Right atrium auricular region (tissue), 2 donors: ENCODE measurements at regions not wholly inside any gene's neighbourhood (a gene's known extent, or its start where the extent isn't known, plus 50 kb on each side); places are given as distances from the start of the nearest gene placed in this dataset.

Experiments used
- DNase-seq: peaks from one replicate; pipeline ENCODE4 v3.0.0-alpha.2; 2019; ENCODE audit warnings: low spot score
- H3K27ac ChIP-seq, 2 donors: fragments of 200-600 bp; sonication (generic); 1 replicate in 1 of 2; 2 replicates in 1 of 2; pipeline ENCODE4 v1.5.1; 2016 to 2019
- H3K27me3 ChIP-seq, 2 donors: fragments of 200-600 bp; sonication (generic); one replicate each; pipeline versions ENCODE4 v1.5.1 to v1.6.0; 2017 to 2019
- H3K36me3 ChIP-seq: fragments of 200-600 bp; sonication (generic); one replicate; pipeline ENCODE4 v1.5.1; 2016
- H3K4me1 ChIP-seq, 2 donors: fragments of 200-600 bp; sonication (generic); one replicate each; pipeline versions ENCODE4 v1.5.1 to v1.6.0; 2017 to 2019
- H3K4me3 ChIP-seq, 2 donors: fragments of 200-600 bp; sonication (generic); 1 replicate in 1 of 2; 2 replicates in 1 of 2; pipeline ENCODE4 v1.5.1; 2017 to 2019; ENCODE audit warnings: mild to moderate bottlenecking in 1 of 2, moderate library complexity in 1 of 2
- H3K9me3 ChIP-seq, 2 donors: fragments of 200-600 bp; sonication (generic); one replicate each; pipeline ENCODE4 v1.5.1; 2019
- CTCF ChIP-seq, 2 donors: fragments of 200-600 bp; sonication (generic); IDR thresholded peaks; one replicate each; pipeline ENCODE4 v1.5.1; 2019; ENCODE audit warnings: antibody characterized with exemption in 2 of 2

DNA sequence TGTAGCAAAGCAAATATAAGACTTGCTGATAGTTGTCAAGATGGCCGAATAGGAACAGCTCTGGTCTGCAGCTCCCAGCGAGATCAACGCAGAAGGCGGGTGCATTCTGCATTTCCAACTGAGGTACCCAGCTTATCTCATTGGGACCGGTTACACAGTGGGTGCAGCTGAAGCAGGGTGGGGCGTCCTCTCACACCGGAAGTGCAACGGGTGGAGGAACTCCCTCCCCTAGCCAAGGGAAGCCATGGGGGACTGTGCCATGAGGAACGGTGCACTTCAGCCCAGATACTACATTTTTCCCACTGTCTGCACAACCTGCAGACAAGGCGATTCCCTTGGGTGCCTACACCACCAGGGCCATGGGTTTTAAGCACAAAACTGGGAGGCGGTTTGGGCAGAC, 382.3 kb upstream of the EMCN start:
- no peak overlapping the region for H3K27ac ChIP-seq
- no peak for DNase-seq
- no peaks in the 10 kb centered on the region for H3K9me3 ChIP-seq
- no peak for TF ChIP-seq CTCF (IDR thresholded peaks at IDR 0.05)
- no peaks in the 10 kb centered on the region for H3K4me1 ChIP-seq
- no peaks in the 10 kb centered on the region for H3K27me3 ChIP-seq
- H3K36me3 ChIP-seq: no peaks in the 10 kb centered on the region
- H3K4me3 ChIP-seq: no peak overlapping the region

GRCh38 chr4:100898844-100899243, 381.0 kb upstream of the EMCN start:
- H3K4me1 ChIP-seq: no peaks in the 10 kb centered on the region
- H3K27me3 ChIP-seq: no peaks in the 10 kb centered on the region
- no peaks in the 10 kb centered on the region for H3K36me3 ChIP-seq
- H3K27ac ChIP-seq: no peak overlapping the region
- H3K4me3 ChIP-seq: no peak overlapping the region
- no peak for TF ChIP-seq CTCF (IDR thresholded peaks at IDR 0.05)
- H3K9me3 ChIP-seq: no peaks in the 10 kb centered on the region
- DNase-seq: no peak

GRCh38 chr4:100895556-100896197, 377.9 kb upstream of the EMCN start:
- TF ChIP-seq CTCF (IDR thresholded peaks at IDR 0.05): no peak
- Histone ChIP-seq H3K4me3 (peak overlapping the region in 1 of 2 donors; percentile 25), H3K27me3 (no peaks in the 10 kb centered on the region), H3K36me3 (no peaks in the 10 kb centered on the region), H3K4me1 (no peaks in the 10 kb centered on the region), H3K27ac (no peak overlapping the region), H3K9me3 (peaks cover 0 to 10% of the 10 kb centered on the region in 2 donors)
- DNase-seq: no peak

DNA sequence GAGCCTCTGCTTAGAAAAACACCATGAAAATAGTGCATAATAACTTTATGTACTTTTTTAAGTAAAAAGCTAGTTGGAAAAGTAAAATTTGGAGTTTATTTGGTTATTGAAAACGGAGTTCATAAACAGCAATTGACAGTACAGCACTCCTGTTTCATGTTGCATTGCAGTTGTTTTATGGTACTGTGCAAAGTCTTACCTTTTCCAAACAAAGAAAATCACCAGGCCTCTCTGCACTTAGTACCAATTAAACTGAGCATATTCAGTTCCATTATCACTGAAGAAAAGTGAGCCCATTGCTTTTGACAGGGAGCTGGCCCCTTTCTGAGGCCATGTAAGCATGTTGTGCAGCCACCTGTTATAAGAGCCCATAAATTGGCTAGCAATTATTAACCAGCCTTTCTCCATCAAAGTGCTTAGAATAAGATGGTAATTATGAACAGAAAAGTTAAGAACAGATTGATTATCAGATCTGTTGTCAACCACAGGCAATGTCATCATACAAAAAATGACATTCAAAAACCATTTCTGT, 376.6 kb upstream of the EMCN start:
- no peak overlapping the region for H3K4me3 ChIP-seq
- no peak for TF ChIP-seq CTCF (IDR thresholded peaks at IDR 0.05)

DNA sequence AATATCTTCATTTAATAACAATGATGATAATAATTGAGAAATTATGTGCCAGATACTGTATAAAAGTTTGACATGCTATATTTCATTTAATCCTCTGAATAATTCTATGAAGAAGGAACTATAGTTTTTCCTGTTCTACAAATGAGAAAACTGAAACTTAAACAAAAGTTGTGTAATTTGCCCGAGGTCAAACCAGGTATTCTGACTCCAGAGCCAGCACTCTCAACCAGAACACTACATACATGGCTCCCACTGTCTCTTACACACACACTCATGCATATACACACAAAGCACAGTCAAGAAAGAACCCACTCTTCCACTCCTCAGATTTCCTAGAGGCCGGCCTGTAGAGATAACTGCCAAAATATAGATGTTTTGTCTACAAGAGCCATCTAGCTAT, 374.0 kb upstream of the EMCN start:
- Histone ChIP-seq H3K4me1 (no peaks in the 10 kb centered on the region), H3K27me3 (no peaks in the 10 kb centered on the region), H3K4me3 (no peak overlapping the region), H3K36me3 (no peaks in the 10 kb centered on the region), H3K9me3 (peaks cover 0 to 20% of the 10 kb centered on the region in 2 donors), H3K27ac (no peak overlapping the region)
- no peak for DNase-seq
- no peak for TF ChIP-seq CTCF (IDR thresholded peaks at IDR 0.05)

More for the DNA sequence above, 376.6 kb upstream of the EMCN start:
- Histone ChIP-seq H3K27ac (no peak overlapping the region), H3K4me1 (no peaks in the 10 kb centered on the region), H3K27me3 (no peaks in the 10 kb centered on the region), H3K9me3 (peaks cover 0 to 14% of the 10 kb centered on the region in 2 donors), H3K36me3 (no peaks in the 10 kb centered on the region)
- DNase-seq: no peak

GRCh38 chr4:100889898-100890297, 372.1 kb upstream of the EMCN start:
- Histone ChIP-seq H3K27me3 (no peaks in the 10 kb centered on the region), H3K4me1 (no peaks in the 10 kb centered on the region), H3K4me3 (no peak overlapping the region), H3K9me3 (peaks cover 0 to 28% of the 10 kb centered on the region in 2 donors), H3K27ac (no peak overlapping the region), H3K36me3 (no peaks in the 10 kb centered on the region)
- no peak for TF ChIP-seq CTCF (IDR thresholded peaks at IDR 0.05)
- no peak for DNase-seq
